ENCODE measurements at regions not wholly inside any gene's neighbourhood (a gene's known extent, or its start where the extent isn't known, plus 50 kb on each side); places are given as distances from the start of the nearest gene placed in this dataset.

GRCh38 chr3:102529452-102529851 lies 94.6 kb downstream of the ZPLD1 start:
- no peak for DNase-seq

GRCh38 chr3:102530415-102531181 lies 95.8 kb downstream of the ZPLD1 start:
- no peak for DNase-seq

GRCh38 chr3:102531686-102532085 lies 96.9 kb downstream of the ZPLD1 start:
- no peak for DNase-seq

- no peak for DNase-seq
These were observed 98.1 kb downstream of the ZPLD1 start for GRCh38 chr3:102532901-102533300.

- no peak for DNase-seq
These were observed 99.0 kb downstream of the ZPLD1 start for GRCh38 chr3:102533784-102534183.

GRCh38 chr3:102536456-102536855 lies 101.6 kb downstream of the ZPLD1 start:
- no peak for DNase-seq

GRCh38 chr3:102537123-102537522 lies 102.3 kb downstream of the ZPLD1 start:
- DNase-seq, result no peak

- no peak for DNase-seq
These were observed 109.9 kb downstream of the ZPLD1 start for GRCh38 chr3:102544741-102545140.

- no peak for DNase-seq
These were observed 110.5 kb downstream of the ZPLD1 start for GRCh38 chr3:102545276-102545675.

- DNase-seq, result no peak
These were observed 119.1 kb downstream of the ZPLD1 start for GRCh38 chr3:102553876-102554275.

GRCh38 chr3:102570511-102570910 lies 135.7 kb downstream of the ZPLD1 start:
- no peak for DNase-seq

- no peak for DNase-seq
These were observed 136.2 kb downstream of the ZPLD1 start for GRCh38 chr3:102571006-102571405.

- no peak for DNase-seq
These were observed 137.0 kb downstream of the ZPLD1 start for GRCh38 chr3:102571720-102572384.

- no peak for DNase-seq
These were observed 138.7 kb downstream of the ZPLD1 start for GRCh38 chr3:102573483-102574028.

- no peak for DNase-seq
These were observed 139.5 kb downstream of the ZPLD1 start for GRCh38 chr3:102574355-102574754.

GRCh38 chr3:102576651-102577050 lies 141.8 kb downstream of the ZPLD1 start:
- DNase-seq, result no peak

- DNase-seq, result no peak
These were observed 142.4 kb downstream of the ZPLD1 start for GRCh38 chr3:102577082-102577789.

GRCh38 chr3:102580760-102581159 lies 145.9 kb downstream of the ZPLD1 start:
- DNase-seq, result no peak

- no peak for DNase-seq
These were observed 151.7 kb downstream of the ZPLD1 start for GRCh38 chr3:102586485-102586884.

GRCh38 chr3:102593812-102594602 lies 159.2 kb downstream of the ZPLD1 start:
- DNase-seq, result no peak

- no peak for DNase-seq
These were observed 160.2 kb downstream of the ZPLD1 start for GRCh38 chr3:102595057-102595456.

- no peak for DNase-seq
These were observed 165.2 kb downstream of the ZPLD1 start for GRCh38 chr3:102599819-102600576.
